SU-DHL-6 (cell line): ENCODE measurements at regions not wholly inside any gene's neighbourhood (a gene's known extent, or its start where the extent isn't known, plus 50 kb on each side); places are given as distances from the start of the nearest gene placed in this dataset.

Experiments used
- CTCF ChIP-seq: fragments of 200-600 bp; sonication (generic); IDR thresholded peaks from one replicate; pipeline ENCODE4 v1.5.1; 2017; ENCODE audit warnings: antibody characterized with exemption, mild to moderate bottlenecking, low read length, moderate library complexity; ENCODE audit not compliant: insufficient read depth, poor library complexity, severe bottlenecking
- EZH2phosphoT487 ChIP-seq: fragments of 200-600 bp; sonication (generic), shearing (Covaris generic); conservative IDR thresholded peaks from 2 replicates; pipeline ENCODE4 v1.6.1; 2018; ENCODE audit warnings: mild to moderate bottlenecking, antibody characterized with exemption, low read length, moderate library complexity, mixed read lengths

GRCh38 chr10:30744106-30744505 is 114.6 kb upstream of the LYZL2 start:
- TF ChIP-seq CTCF (no peak), EZH2phosphoT487 (no peak)
